ENCODE measurements at regions not wholly inside any gene's neighbourhood (a gene's known extent, or its start where the extent isn't known, plus 50 kb on each side); places are given as distances from the start of the nearest gene placed in this dataset.
A peak's percentile ranks its signal among the peaks of the same experiment; 100 is the strongest.
"Not testable (repeated sequence)": the region's sequence is repeated elsewhere in the genome, so short reads cannot be mapped to it uniquely, and the experiment has no call there.

- Histone ChIP-seq H3K4me1 (ENCODE audit: control insufficient read depth in 1 of 2, insufficient read depth in 2 of 2, low read length in 2 of 2) (no peaks in the 10 kb centered on the region), H3K9me3 (ENCODE audit: control insufficient read depth in 1 of 2, low read length in 2 of 2) (no peaks in the 10 kb centered on the region), H3K36me3 (ENCODE audit: control insufficient read depth in 1 of 2, insufficient read depth in 2 of 2, low read length in 2 of 2) (no peaks in the 10 kb centered on the region), H3K4me3 (ENCODE audit: low read depth in 1 of 2, low read length in 2 of 2) (no peak overlapping the region), H3K27me3 (ENCODE audit: low read depth, low read length) (no peaks in the 10 kb centered on the region), H3K27ac (ENCODE audit: low read length) (no peak overlapping the region)
Observed at GRCh38 chr6:96381246-96381645, 140.4 kb upstream of the UFL1 start.

GRCh38 chr6:96391776-96392360 is 129.7 kb upstream of the UFL1 start:
- Histone ChIP-seq H3K4me1 (ENCODE audit: control insufficient read depth in 1 of 2, insufficient read depth in 2 of 2, low read length in 2 of 2) (peaks cover 0 to 6% of the 10 kb centered on the region in 2 donors), H3K36me3 (ENCODE audit: control insufficient read depth in 1 of 2, insufficient read depth in 2 of 2, low read length in 2 of 2) (no peaks in the 10 kb centered on the region), H3K9me3 (ENCODE audit: control insufficient read depth in 1 of 2, low read length in 2 of 2) (no peaks in the 10 kb centered on the region), H3K27ac (ENCODE audit: low read length) (no peak overlapping the region), H3K27me3 (ENCODE audit: low read depth, low read length) (no peaks in the 10 kb centered on the region), H3K4me3 (ENCODE audit: low read depth in 1 of 2, low read length in 2 of 2) (peak overlapping the region in 1 of 2 donors; percentile 42)

GRCh38 chr6:96394727-96395126 is 126.9 kb upstream of the UFL1 start:
- no peak overlapping the region for H3K4me3 ChIP-seq (ENCODE audit: low read depth in 1 of 2, low read length in 2 of 2)
- no peaks in the 10 kb centered on the region for H3K27me3 ChIP-seq (ENCODE audit: low read depth, low read length)
- peaks cover 0 to 6% of the 10 kb centered on the region in 2 donors for H3K4me1 ChIP-seq (ENCODE audit: control insufficient read depth in 1 of 2, insufficient read depth in 2 of 2, low read length in 2 of 2)
- H3K36me3 ChIP-seq (ENCODE audit: control insufficient read depth in 1 of 2, insufficient read depth in 2 of 2, low read length in 2 of 2) = no peaks in the 10 kb centered on the region
- H3K27ac ChIP-seq (ENCODE audit: low read length) = no peak overlapping the region
- no peaks in the 10 kb centered on the region for H3K9me3 ChIP-seq (ENCODE audit: control insufficient read depth in 1 of 2, low read length in 2 of 2)

GRCh38 chr6:96410467-96410866 is 111.1 kb upstream of the UFL1 start:
- Histone ChIP-seq H3K4me3 (ENCODE audit: low read depth in 1 of 2, low read length in 2 of 2) (no peak overlapping the region), H3K4me1 (ENCODE audit: control insufficient read depth in 1 of 2, insufficient read depth in 2 of 2, low read length in 2 of 2) (no peaks in the 10 kb centered on the region), H3K36me3 (ENCODE audit: control insufficient read depth in 1 of 2, insufficient read depth in 2 of 2, low read length in 2 of 2) (no peaks in the 10 kb centered on the region), H3K27ac (ENCODE audit: low read length) (no peak overlapping the region), H3K9me3 (ENCODE audit: control insufficient read depth in 1 of 2, low read length in 2 of 2) (no peaks in the 10 kb centered on the region), H3K27me3 (ENCODE audit: low read depth, low read length) (no peaks in the 10 kb centered on the region)

- no peak overlapping the region for H3K4me3 ChIP-seq (ENCODE audit: low read depth in 1 of 2, low read length in 2 of 2)
- no peaks in the 10 kb centered on the region for H3K9me3 ChIP-seq (ENCODE audit: control insufficient read depth in 1 of 2, low read length in 2 of 2)
- H3K4me1 ChIP-seq (ENCODE audit: control insufficient read depth in 1 of 2, insufficient read depth in 2 of 2, low read length in 2 of 2) = no peaks in the 10 kb centered on the region
- no peak overlapping the region for H3K27ac ChIP-seq (ENCODE audit: low read length)
- no peaks in the 10 kb centered on the region for H3K36me3 ChIP-seq (ENCODE audit: control insufficient read depth in 1 of 2, insufficient read depth in 2 of 2, low read length in 2 of 2)
- H3K27me3 ChIP-seq (ENCODE audit: low read depth, low read length) = no peaks in the 10 kb centered on the region
Observed at GRCh38 chr6:96420294-96420693, 101.3 kb upstream of the UFL1 start.

GRCh38 chr6:96433950-96434349 is 87.7 kb upstream of the UFL1 start:
- no peaks in the 10 kb centered on the region for H3K36me3 ChIP-seq (ENCODE audit: control insufficient read depth in 1 of 2, insufficient read depth in 2 of 2, low read length in 2 of 2)
- H3K4me3 ChIP-seq (ENCODE audit: low read depth in 1 of 2, low read length in 2 of 2) = no peak overlapping the region
- no peaks in the 10 kb centered on the region for H3K4me1 ChIP-seq (ENCODE audit: control insufficient read depth in 1 of 2, insufficient read depth in 2 of 2, low read length in 2 of 2)
- no peaks in the 10 kb centered on the region for H3K27me3 ChIP-seq (ENCODE audit: low read depth, low read length)
- peaks cover 0 to 16% of the 10 kb centered on the region in 2 donors for H3K9me3 ChIP-seq (ENCODE audit: control insufficient read depth in 1 of 2, low read length in 2 of 2)
- no peak overlapping the region for H3K27ac ChIP-seq (ENCODE audit: low read length)

- Histone ChIP-seq H3K27ac (ENCODE audit: low read length) (no peak overlapping the region), H3K4me1 (ENCODE audit: control insufficient read depth in 1 of 2, insufficient read depth in 2 of 2, low read length in 2 of 2) (no peaks in the 10 kb centered on the region), H3K4me3 (ENCODE audit: low read depth in 1 of 2, low read length in 2 of 2) (no peak overlapping the region), H3K36me3 (ENCODE audit: control insufficient read depth in 1 of 2, insufficient read depth in 2 of 2, low read length in 2 of 2) (no peaks in the 10 kb centered on the region), H3K27me3 (ENCODE audit: low read depth, low read length) (no peaks in the 10 kb centered on the region), H3K9me3 (ENCODE audit: control insufficient read depth in 1 of 2, low read length in 2 of 2) (peaks cover 0 to 8% of the 10 kb centered on the region in 2 donors)
Observed at GRCh38 chr6:96436398-96436797, 85.2 kb upstream of the UFL1 start.

GRCh38 chr6:96437228-96437627 is 84.4 kb upstream of the UFL1 start:
- not testable (repeated sequence) for H3K9me3 ChIP-seq (ENCODE audit: control insufficient read depth in 1 of 2, low read length in 2 of 2); H3K4me1 ChIP-seq (ENCODE audit: control insufficient read depth in 1 of 2, insufficient read depth in 2 of 2, low read length in 2 of 2); H3K4me3 ChIP-seq (ENCODE audit: low read depth in 1 of 2, low read length in 2 of 2); H3K27me3 ChIP-seq (ENCODE audit: low read depth, low read length); H3K36me3 ChIP-seq (ENCODE audit: control insufficient read depth in 1 of 2, insufficient read depth in 2 of 2, low read length in 2 of 2); H3K27ac ChIP-seq (ENCODE audit: low read length)

- Histone ChIP-seq H3K27me3 (ENCODE audit: low read depth, low read length) (no peaks in the 10 kb centered on the region), H3K9me3 (ENCODE audit: control insufficient read depth in 1 of 2, low read length in 2 of 2) (no peaks in the 10 kb centered on the region), H3K36me3 (ENCODE audit: control insufficient read depth in 1 of 2, insufficient read depth in 2 of 2, low read length in 2 of 2) (no peaks in the 10 kb centered on the region), H3K27ac (ENCODE audit: low read length) (no peak overlapping the region), H3K4me3 (ENCODE audit: low read depth in 1 of 2, low read length in 2 of 2) (no peak overlapping the region), H3K4me1 (ENCODE audit: control insufficient read depth in 1 of 2, insufficient read depth in 2 of 2, low read length in 2 of 2) (no peaks in the 10 kb centered on the region)
Observed at GRCh38 chr6:96450082-96450769, 71.4 kb upstream of the UFL1 start.

GRCh38 chr6:96450770-96451130 is 70.9 kb upstream of the UFL1 start:
- no peak overlapping the region for H3K4me3 ChIP-seq (ENCODE audit: low read depth in 1 of 2, low read length in 2 of 2)
- no peaks in the 10 kb centered on the region for H3K36me3 ChIP-seq (ENCODE audit: control insufficient read depth in 1 of 2, insufficient read depth in 2 of 2, low read length in 2 of 2)
- no peaks in the 10 kb centered on the region for H3K27me3 ChIP-seq (ENCODE audit: low read depth, low read length)
- H3K9me3 ChIP-seq (ENCODE audit: control insufficient read depth in 1 of 2, low read length in 2 of 2) = no peaks in the 10 kb centered on the region
- no peak overlapping the region for H3K27ac ChIP-seq (ENCODE audit: low read length)
- H3K4me1 ChIP-seq (ENCODE audit: control insufficient read depth in 1 of 2, insufficient read depth in 2 of 2, low read length in 2 of 2) = no peaks in the 10 kb centered on the region

- Histone ChIP-seq H3K27me3 (ENCODE audit: low read depth, low read length) (no peaks in the 10 kb centered on the region), H3K9me3 (ENCODE audit: control insufficient read depth in 1 of 2, low read length in 2 of 2) (no peaks in the 10 kb centered on the region), H3K36me3 (ENCODE audit: control insufficient read depth in 1 of 2, insufficient read depth in 2 of 2, low read length in 2 of 2) (no peaks in the 10 kb centered on the region), H3K4me1 (ENCODE audit: control insufficient read depth in 1 of 2, insufficient read depth in 2 of 2, low read length in 2 of 2) (no peaks in the 10 kb centered on the region), H3K4me3 (ENCODE audit: low read depth in 1 of 2, low read length in 2 of 2) (no peak overlapping the region), H3K27ac (ENCODE audit: low read length) (no peak overlapping the region)
Observed at GRCh38 chr6:96458771-96459170, 62.8 kb upstream of the UFL1 start.
